ENCODE measurements at regions not wholly inside any gene's neighbourhood (a gene's known extent, or its start where the extent isn't known, plus 50 kb on each side); places are given as distances from the start of the nearest gene placed in this dataset.

GRCh38 chr11:92162776-92163175 is 61.8 kb upstream of the FAT3 start:
- no peak for TF ChIP-seq CTCF (conservative IDR thresholded peaks at IDR 0.05; ENCODE audit: low read depth, low read length)
- no peak for TF ChIP-seq EZH2 (IDR thresholded peaks at IDR 0.05; ENCODE audit: borderline replicate concordance, low read depth, low read length, poor library complexity, severe bottlenecking)
